HK-2 (cell line): ENCODE measurements at regions not wholly inside any gene's neighbourhood (a gene's known extent, or its start where the extent isn't known, plus 50 kb on each side); places are given as distances from the start of the nearest gene placed in this dataset.
"Not testable (repeated sequence)": the region's sequence is repeated elsewhere in the genome, so short reads cannot be mapped to it uniquely, and the experiment has no call there.

Source experiments
- DNase-seq: peaks from one replicate; pipeline ENCODE4 v3.0.0-alpha.2; 2018; ENCODE audit not compliant: unreplicated experiment

- no peak for DNase-seq
Measured at GRCh38 chr12:83472350-83472749, 785.6 kb downstream of the TMTC2 start.

GRCh38 chr12:83471341-83471740, 784.6 kb downstream of the TMTC2 start:
- DNase-seq, result no peak

GRCh38 chr12:83470749-83471148, 784.0 kb downstream of the TMTC2 start:
- DNase-seq, result no peak

- DNase-seq, result no peak
Measured at GRCh38 chr12:83468988-83469908, 782.5 kb downstream of the TMTC2 start.

DNA sequence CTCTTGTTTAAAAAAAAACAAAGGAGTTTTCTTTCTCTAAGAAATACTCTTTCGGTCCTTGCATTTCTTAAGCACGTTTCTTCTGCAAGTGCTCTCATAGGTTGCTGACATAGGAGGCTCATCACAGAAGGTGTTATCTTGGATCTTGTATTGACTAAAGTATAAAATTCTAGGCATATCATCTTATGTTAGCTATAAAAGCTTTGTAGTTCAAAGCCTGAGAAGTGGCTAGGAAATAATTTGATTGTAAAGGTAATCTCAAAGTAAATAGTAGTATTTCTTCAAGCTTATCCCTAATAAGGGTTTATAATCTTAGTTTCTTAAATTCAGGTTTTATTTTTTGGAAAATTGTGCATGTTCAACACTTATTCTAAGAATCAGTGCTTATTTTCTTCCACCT, 778.9 kb downstream of the TMTC2 start:
- DNase-seq, result no peak

DNA sequence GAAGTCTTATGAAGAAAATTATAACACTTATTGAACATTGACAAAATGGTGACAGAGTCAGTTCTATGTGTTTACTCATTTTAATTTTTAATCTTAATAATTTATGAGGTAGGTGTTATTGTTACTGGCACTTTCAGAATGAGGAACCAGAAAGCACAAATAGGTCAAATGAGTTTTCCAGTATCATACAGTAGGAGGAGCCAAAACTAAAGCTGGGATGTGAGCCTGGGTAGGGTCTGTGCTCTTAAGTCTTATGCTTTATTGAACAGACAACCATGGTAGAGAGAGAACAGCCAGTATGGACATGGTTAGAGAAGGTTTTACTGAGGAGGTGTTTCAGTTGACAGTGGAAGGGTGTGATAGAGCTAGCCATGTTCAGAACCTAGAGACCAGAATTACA, 775.7 kb downstream of the TMTC2 start:
- no peak for DNase-seq

DNA sequence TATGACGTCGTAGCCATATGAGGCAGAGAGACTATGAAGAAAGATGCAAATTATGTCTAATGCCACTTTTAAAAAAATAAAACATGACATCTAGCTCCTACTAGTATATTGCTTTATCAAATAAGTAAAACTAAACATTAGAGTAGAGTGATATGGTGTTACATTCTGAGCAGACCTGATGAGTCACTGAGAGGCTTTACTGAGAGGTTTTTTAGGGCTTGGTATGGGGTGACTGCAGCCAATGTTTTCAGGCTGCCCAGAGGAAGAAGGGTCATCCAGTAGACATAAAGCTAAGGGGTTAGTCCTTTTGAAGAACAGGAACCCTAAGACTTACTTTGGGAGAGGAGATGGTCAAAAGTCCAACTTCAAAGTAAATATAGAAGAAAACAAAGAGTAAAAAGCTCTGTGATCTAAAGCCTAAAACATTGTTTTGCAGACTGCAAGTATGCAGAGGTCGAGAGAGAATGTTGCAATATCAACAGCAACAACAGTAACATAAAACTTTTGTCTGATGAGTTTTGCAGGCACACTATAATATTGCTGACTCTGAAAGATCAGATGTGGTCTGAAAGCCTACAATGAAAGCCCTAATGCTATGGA, 774.7 kb downstream of the TMTC2 start:
- DNase-seq, result no peak

DNA sequence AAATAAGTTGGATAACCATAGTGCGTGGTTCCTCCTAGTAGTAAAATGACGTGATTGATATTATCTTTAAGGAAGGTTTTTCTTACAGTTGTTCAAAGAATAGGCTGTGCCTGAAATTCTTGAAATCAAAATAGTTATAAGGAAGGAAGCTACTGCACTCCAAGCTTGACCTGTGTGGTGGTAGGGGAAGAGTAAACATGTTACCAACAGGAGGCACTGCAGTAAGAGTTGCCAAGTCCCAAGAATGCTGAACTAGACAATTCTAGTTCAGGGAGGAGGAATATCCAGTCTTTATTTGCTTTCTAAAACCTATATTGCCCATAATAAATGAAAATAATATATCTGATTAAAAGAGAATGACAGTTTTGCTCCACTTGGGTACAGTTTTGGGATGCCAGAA, 764.5 kb downstream of the TMTC2 start:
- no peak for DNase-seq

DNA sequence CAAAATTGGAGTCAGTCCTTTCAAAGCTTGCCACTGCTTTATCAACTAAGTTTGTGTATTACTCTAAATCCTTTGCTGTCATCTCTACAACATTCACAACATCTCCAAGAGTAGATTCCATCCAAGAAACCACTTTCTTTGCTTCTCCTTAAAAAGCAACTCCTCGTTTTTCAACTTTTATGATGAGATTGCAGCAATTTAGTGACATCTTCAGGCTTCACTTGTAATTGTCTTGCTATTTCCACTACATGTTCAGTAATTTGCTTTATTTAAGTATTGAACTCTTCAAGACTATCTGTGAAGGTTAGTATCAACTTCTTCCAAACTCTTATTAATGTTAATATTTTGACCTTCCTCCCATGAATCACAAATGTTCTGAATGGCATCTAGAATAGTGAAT, 747.9 kb downstream of the TMTC2 start:
- no peak for DNase-seq

DNA sequence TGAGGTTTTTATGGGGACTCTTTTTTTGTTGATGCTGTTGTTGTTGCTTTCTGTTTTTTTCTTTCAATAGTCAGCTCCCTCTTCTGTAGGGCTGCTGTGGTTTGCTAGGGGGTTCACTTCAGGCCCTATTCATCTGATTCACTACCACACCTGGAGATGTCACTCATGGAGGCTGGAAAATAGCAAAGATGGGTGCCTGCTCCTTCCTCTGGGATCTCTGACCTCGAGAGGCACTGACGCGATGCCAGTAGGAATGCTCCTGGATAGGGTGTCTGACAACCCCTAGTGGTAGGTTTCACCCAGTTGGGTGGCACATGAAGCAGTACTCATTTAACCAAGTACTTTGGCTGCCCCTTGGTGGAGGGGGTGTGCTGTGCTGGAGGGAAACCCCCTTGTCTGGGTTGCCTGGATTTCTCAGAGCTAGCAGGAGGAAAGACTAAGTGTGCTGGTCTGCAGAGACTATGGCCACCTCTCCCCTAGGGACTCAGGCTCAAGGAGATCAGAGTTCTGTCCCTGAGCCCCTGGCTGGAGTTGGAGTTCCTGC, 745.5 kb downstream of the TMTC2 start:
- no peak for DNase-seq

GRCh38 chr12:83427586-83428136, 741.0 kb downstream of the TMTC2 start:
- not testable (repeated sequence) for DNase-seq

DNA sequence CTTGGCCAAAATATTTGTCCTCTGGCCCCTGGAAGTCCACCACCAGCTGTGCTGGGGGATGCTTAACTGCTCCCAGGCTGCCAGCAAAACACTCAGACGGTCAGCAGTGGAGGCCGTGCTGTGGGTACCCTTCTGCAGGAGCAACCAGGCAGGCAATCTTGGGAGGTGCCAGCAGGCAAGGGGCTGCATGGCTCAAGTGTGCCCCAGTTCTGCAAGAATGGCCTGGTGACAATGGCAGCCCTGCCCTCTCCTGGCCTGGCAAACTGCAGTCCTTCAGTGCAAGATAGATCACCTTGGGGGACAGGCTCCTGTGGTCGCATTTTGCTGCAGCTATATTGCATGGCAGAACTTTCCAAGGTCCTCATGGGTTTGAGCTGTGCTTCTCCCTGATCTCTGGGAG, 728.3 kb downstream of the TMTC2 start:
- no peak for DNase-seq

GRCh38 chr12:83408851-83409250, 722.1 kb downstream of the TMTC2 start:
- DNase-seq, result no peak

DNA sequence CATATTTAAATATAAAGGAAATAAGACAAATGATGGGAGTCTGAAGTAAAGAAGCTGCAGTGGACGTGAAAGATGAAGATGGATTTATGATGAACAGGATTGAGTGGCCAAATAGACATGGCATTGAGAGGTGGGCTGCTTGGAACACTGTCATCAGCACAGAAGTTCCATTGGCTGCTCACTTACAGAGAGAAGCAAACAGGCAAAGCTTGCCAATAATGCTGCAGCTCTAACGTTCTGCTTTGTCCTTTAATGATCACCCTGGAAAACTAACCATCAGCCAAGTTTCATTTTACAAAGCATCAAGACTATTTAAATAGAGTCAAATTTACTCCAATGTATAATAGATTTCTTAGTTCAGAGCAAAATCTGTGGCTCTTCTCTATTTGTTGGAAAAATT, 721.4 kb downstream of the TMTC2 start:
- no peak for DNase-seq

DNA sequence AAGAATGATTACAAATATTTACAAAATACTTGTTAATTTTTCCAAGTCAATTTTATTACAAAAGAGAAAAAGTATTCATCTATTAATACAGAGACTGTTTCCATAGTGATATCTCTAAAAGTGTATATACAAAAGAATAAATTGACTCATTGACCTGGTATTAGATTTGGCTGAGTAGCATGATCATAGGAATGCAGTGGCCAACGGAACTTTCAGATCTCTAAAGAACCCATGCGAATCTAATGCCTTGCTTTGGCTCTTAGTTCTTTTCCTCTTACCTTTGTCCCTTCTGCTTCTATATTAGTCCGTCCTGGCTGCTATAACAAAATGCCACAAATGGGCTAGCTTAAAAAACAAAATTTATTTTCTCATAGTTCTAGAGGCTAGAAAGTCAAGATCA, 717.8 kb downstream of the TMTC2 start:
- DNase-seq, result no peak

GRCh38 chr12:83390186-83390585, 703.5 kb downstream of the TMTC2 start:
- DNase-seq, result no peak

- no peak for DNase-seq
Measured at GRCh38 chr12:83389237-83389996, 702.7 kb downstream of the TMTC2 start.

DNA sequence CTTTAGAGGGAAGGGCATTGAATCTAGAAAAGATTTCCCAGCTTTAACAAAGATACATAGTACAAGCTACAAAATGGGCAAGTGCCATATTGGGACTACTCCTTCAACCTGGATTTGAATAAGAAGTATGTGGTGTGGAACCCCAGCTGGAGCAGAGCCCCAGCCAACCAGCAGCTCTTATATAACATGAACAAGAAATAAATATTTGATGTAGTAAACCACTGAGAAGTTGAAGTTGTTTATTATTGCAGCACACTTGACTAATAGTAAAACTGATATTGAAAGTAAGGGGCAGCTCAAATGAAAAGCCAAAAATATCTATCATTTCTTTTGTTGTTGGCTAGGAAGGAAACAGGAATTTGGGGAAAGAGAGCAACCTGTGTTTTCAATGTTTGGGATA, 701.8 kb downstream of the TMTC2 start:
- no peak for DNase-seq

DNA sequence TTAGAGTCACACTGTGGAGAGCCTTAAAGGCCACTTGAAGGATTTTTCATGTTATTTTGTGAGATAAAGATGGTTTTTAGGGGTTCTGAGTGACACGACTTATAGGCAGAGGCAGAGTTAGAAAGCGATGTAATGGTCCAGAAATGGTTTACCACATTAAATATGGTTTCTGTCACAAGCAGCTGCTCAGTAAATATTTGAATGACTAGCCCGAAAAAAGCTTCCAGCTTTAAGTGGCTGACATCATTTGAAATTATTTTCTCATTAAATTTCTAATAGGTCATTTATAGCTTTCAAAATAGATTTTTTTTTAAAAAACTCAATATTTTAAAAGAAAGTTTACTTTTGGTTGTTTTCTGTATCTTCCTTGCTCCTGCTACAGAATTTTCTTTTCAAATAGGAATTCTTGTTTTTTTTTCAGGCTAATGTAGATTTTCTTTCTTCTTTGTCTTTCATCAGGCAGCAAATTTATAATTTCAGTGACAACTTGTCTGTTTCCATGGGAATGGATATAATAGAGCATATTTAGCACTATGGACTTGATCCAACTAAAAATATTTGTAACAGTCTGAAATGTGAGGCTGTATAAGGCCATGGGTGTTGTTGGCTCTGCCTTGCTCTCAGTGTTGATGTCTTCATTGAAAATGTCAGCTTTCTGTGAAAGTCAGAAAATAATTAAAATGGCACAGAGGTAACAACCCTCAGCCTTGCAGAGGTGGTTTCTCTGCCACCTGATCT, 700.0 kb downstream of the TMTC2 start:
- no peak for DNase-seq

DNA sequence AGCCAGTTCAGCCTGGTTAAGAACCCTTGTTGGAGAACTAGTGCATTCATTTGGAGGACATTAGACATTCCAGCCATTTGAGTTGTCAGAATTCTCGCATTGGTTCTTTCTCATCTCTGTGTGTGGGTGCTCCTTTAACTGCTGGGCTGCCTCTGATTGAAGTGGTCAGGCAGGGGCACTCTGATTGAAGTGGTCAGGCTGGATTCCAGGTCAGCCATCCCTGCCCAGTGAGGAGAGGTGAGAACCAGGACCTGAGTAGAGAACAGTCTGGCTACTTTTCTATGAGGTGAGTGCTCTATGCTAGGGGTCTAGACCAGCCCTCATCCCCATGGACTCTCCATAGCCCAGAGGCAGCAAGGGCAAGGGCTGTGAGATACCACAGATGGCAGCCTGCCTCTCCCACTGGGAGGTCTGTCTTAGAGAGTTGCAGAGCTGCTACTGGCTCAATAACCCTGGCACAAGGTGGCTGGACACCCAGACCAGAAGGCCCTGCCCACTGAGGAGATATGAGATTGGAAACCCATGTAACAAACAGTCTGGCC, 691.6 kb downstream of the TMTC2 start:
- no peak for DNase-seq

GRCh38 chr12:83365317-83365716, 678.6 kb downstream of the TMTC2 start:
- no peak for DNase-seq
